BE2C (cell line): ENCODE measurements at regions not wholly inside any gene's neighbourhood (a gene's known extent, or its start where the extent isn't known, plus 50 kb on each side); places are given as distances from the start of the nearest gene placed in this dataset.

ENCODE experiments used
- DNase-seq: peaks from one replicate; pipeline ENCODE4 v3.0.0-alpha.2; 2020
- H3K27me3 ChIP-seq: fragments of 250-450 bp; sonication (Bioruptor Pico); 2 replicates; pipeline ENCODE4 v1.5.1; 2020; ENCODE audit warnings: mild to moderate bottlenecking
- H3K36me3 ChIP-seq: fragments of 250-450 bp; sonication (Bioruptor Pico); 2 replicates; pipeline ENCODE4 v1.5.1; 2020; ENCODE audit warnings: mild to moderate bottlenecking
- H3K4me1 ChIP-seq: fragments of 250-450 bp; sonication (Bioruptor Pico); 2 replicates; pipeline ENCODE4 v1.5.1; 2020
- H3K4me3 ChIP-seq: 2 replicates; pipeline ENCODE4 v1.5.1; 2011; ENCODE audit warnings: low read depth, low read length
- H3K9me3 ChIP-seq: fragments of 250-450 bp; sonication (Bioruptor Pico); 2 replicates; pipeline ENCODE4 v1.5.1; 2020
- TF ChIP-seq, protein P1 (sequence below): IDR thresholded peaks from 2 replicates; pipeline ENCODE4 v1.5.1; 2012; ENCODE audit warnings: mild to moderate bottlenecking, low read depth, low read length

DNA sequence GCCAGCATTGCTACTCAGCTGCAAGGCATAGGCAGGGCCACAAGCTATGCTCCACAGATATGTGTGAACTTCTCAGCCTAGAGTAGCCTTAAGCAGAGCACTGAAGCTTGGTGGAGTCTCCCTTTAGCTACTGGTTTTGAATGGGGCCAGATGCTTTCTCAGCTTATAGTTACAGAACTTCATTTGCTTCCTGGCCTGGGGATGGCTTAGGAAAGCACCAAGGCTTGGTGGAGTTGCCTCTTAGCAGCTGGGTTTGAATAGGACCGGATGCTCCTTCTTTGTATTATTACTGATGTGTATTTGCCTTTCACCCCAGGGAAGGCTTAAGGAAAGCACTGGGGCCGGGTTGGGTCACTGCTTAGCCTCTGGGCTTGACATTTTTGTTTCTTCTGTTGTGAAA is 497.8 kb upstream of the SEMA6A start:
- DNase-seq: no peak
- H3K36me3 ChIP-seq: no peaks in the 10 kb centered on the region
- no peaks in the 10 kb centered on the region for H3K9me3 ChIP-seq
- TF ChIP-seq, protein P1, sequence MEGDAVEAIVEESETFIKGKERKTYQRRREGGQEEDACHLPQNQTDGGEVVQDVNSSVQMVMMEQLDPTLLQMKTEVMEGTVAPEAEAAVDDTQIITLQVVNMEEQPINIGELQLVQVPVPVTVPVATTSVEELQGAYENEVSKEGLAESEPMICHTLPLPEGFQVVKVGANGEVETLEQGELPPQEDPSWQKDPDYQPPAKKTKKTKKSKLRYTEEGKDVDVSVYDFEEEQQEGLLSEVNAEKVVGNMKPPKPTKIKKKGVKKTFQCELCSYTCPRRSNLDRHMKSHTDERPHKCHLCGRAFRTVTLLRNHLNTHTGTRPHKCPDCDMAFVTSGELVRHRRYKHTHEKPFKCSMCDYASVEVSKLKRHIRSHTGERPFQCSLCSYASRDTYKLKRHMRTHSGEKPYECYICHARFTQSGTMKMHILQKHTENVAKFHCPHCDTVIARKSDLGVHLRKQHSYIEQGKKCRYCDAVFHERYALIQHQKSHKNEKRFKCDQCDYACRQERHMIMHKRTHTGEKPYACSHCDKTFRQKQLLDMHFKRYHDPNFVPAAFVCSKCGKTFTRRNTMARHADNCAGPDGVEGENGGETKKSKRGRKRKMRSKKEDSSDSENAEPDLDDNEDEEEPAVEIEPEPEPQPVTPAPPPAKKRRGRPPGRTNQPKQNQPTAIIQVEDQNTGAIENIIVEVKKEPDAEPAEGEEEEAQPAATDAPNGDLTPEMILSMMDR: no peak
- no peaks in the 10 kb centered on the region for H3K4me1 ChIP-seq
- no peak overlapping the region for H3K4me3 ChIP-seq
- no peaks in the 10 kb centered on the region for H3K27me3 ChIP-seq

DNA sequence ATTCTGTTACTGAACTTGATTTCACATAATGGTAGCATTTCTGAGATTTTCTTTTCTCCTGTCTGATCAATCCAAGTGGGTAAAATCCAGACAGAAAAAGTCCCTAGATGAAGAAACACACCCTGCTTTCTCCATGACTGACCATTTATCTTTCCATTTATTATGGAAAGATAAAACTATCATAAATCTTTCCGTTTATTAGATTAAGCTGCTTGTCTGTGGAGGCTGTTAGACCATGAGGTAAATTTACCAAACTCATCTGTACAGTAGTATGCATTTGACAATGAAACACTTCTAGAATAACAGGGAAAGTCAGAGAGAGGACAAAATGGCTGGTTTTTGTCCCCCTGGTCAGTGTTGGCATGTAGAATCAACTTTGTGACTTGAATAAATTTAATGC is 491.2 kb upstream of the SEMA6A start:
- no peak for DNase-seq
- no peaks in the 10 kb centered on the region for H3K36me3 ChIP-seq
- no peak overlapping the region for H3K4me3 ChIP-seq
- H3K9me3 ChIP-seq: no peaks in the 10 kb centered on the region
- no peaks in the 10 kb centered on the region for H3K27me3 ChIP-seq
- TF ChIP-seq, protein P1: no peak
- H3K4me1 ChIP-seq: peaks cover 6% of the 10 kb centered on the region; the same call in 1 of the 2 replicates

DNA sequence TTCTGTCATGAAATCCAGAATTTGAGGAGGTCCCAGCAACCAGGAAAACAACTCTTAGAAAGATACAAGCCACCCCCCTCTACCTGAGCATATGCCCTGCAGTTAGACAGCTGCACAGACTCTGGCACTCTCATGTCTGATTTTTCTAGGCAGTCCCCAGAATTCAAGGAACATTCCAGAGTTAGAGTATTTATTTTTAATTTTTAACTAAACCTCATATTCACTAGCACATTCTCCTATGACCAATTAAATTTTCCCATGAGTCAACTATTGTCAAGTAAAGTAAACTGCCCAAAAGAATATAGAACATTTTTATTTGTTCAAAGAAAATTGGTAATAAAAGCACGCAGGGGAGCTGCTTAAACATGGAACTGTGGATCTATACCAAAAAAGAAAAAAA is 490.5 kb upstream of the SEMA6A start:
- H3K9me3 ChIP-seq: no peaks in the 10 kb centered on the region
- no peaks in the 10 kb centered on the region for H3K36me3 ChIP-seq
- TF ChIP-seq, protein P1: no peak
- no peaks in the 10 kb centered on the region for H3K27me3 ChIP-seq
- H3K4me3 ChIP-seq: no peak overlapping the region
- DNase-seq: no peak
- peaks cover 6% of the 10 kb centered on the region; the same call in 1 of the 2 replicates for H3K4me1 ChIP-seq

DNA sequence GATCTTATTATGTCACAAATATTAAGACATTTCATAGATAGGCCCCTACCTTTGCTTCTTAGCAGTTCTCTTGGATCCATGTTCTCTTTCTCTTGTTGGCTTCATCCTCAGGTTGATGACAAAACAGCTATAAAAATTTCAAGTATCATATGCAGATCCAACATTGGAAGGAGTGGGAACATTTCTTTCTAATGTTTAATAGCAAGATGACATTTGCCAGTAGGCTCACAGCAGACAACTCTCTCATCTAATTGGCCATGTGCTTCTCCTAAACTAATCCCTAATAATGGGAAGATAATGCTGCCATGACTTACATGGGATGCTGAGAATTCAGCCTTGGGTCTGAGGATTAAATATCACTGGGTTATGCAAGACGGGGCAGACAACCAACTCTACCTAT is 485.5 kb upstream of the SEMA6A start:
- H3K4me1 ChIP-seq: no peaks in the 10 kb centered on the region
- no peak for DNase-seq
- TF ChIP-seq, protein P1: no peak
- no peaks in the 10 kb centered on the region for H3K36me3 ChIP-seq
- H3K27me3 ChIP-seq: no peaks in the 10 kb centered on the region
- no peaks in the 10 kb centered on the region for H3K9me3 ChIP-seq
- H3K4me3 ChIP-seq: no peak overlapping the region

DNA sequence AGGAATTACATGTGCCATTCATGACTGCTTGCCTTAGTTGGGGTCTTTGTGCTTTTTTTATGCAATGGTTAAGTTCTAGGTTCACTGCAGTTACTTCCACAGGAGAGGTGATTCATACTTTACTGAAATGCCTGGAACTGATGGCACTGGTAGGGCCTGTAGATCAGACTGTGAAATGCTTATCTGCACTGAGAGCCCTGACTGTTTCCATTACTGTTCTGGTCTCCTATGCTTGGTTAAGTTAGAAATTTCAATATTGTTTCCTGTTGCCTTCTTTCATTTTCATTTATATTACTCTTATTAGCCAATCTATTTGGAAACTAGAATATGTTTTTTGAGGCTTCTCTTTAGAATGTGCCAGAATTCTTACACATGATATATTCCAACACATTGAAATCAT is 484.1 kb upstream of the SEMA6A start:
- Histone ChIP-seq H3K27me3 (no peaks in the 10 kb centered on the region), H3K4me3 (no peak overlapping the region), H3K9me3 (no peaks in the 10 kb centered on the region), H3K4me1 (no peaks in the 10 kb centered on the region), H3K36me3 (no peaks in the 10 kb centered on the region)
- TF ChIP-seq, protein P1: no peak
- DNase-seq: no peak

DNA sequence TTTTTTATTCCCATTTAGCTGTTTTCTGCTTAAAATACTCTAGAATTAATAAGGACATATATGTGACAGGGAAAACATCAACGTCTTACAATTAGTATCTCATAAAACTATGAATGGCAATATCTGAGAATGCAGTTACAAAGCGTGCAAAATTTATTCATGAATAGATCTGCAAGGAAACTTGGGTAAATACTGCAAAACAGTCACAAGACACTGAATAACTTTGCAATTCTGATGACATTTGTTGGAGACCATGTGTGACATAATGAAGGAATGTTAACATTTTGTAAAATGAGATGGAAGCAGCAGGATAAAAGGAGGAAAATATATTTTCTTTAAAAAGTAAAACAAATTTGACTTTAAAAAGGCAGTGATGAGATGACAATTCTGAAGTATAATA is 480.9 kb upstream of the SEMA6A start:
- Histone ChIP-seq H3K4me1 (no peaks in the 10 kb centered on the region), H3K4me3 (no peak overlapping the region), H3K36me3 (no peaks in the 10 kb centered on the region), H3K27me3 (no peaks in the 10 kb centered on the region), H3K9me3 (no peaks in the 10 kb centered on the region)
- TF ChIP-seq, protein P1: no peak
- DNase-seq: no peak
